Cardiac fibroblast (primary cell): ENCODE measurements at regions not wholly inside any gene's neighbourhood (a gene's known extent, or its start where the extent isn't known, plus 50 kb on each side); places are given as distances from the start of the nearest gene placed in this dataset.

Source experiments
- DNase-seq, 2 donors: peaks; one replicate each; pipeline versions ENCODE4 v3.0.0 to v3.0.0-alpha.2; 2010; ENCODE audit warnings: low read depth in 2 of 2
- H3K4me3 ChIP-seq, 2 donors: replicated peaks in 1 of 2; 1 replicate in 1 of 2; 2 replicates in 1 of 2; pipeline ENCODE4 v1.5.1; 2011; ENCODE audit warnings: low read depth in 2 of 2, low read length in 2 of 2, mild to moderate bottlenecking in 2 of 2, moderate library complexity in 1 of 2
- TF ChIP-seq, protein P1 (sequence below): IDR thresholded peaks from one replicate; pipeline ENCODE4 v1.5.1; 2011; ENCODE audit warnings: low read depth, mild to moderate bottlenecking, low read length, inconsistent platforms

- TF ChIP-seq, protein P1, sequence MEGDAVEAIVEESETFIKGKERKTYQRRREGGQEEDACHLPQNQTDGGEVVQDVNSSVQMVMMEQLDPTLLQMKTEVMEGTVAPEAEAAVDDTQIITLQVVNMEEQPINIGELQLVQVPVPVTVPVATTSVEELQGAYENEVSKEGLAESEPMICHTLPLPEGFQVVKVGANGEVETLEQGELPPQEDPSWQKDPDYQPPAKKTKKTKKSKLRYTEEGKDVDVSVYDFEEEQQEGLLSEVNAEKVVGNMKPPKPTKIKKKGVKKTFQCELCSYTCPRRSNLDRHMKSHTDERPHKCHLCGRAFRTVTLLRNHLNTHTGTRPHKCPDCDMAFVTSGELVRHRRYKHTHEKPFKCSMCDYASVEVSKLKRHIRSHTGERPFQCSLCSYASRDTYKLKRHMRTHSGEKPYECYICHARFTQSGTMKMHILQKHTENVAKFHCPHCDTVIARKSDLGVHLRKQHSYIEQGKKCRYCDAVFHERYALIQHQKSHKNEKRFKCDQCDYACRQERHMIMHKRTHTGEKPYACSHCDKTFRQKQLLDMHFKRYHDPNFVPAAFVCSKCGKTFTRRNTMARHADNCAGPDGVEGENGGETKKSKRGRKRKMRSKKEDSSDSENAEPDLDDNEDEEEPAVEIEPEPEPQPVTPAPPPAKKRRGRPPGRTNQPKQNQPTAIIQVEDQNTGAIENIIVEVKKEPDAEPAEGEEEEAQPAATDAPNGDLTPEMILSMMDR, result no peak
- DNase-seq, result peak; percentile 69 to 87
- H3K4me3 ChIP-seq, result no peak overlapping the region
These were observed 346.6 kb upstream of the KLF6 start for GRCh38 chr10:4131407-4132215.

DNA sequence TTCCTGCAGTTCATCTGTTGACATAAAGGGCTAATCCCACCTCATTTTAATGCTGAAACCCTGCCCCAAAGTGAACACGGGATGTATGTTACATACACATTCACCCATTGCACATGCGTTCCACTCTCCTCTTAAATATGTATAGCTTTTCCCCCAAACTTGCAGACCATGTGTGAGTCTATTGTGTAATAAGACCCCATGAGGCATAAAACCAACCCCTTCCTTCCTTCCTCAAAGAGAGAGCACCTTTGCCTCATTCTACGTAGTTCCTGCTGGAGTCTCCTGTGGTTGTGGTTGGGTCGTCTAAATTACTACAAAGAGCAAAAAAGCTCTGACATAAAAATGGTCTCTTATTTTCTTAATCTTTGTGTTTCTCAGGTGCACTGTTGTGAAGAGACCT is 345.7 kb upstream of the KLF6 start:
- DNase-seq, result no peak
- no peak overlapping the region for H3K4me3 ChIP-seq
- TF ChIP-seq, protein P1, result no peak

GRCh38 chr10:4129866-4130477 is 345.0 kb upstream of the KLF6 start:
- no peak overlapping the region for H3K4me3 ChIP-seq
- no peak for DNase-seq
- TF ChIP-seq, protein P1, result no peak

- H3K4me3 ChIP-seq, result no peak overlapping the region
- DNase-seq, result no peak
- TF ChIP-seq, protein P1, result no peak
These were observed 342.7 kb upstream of the KLF6 start for GRCh38 chr10:4127518-4128315.

GRCh38 chr10:4125776-4126175 is 340.8 kb upstream of the KLF6 start:
- H3K4me3 ChIP-seq, result no peak overlapping the region
- DNase-seq, result no peak
- TF ChIP-seq, protein P1, result no peak

GRCh38 chr10:4121502-4122380 is 336.7 kb upstream of the KLF6 start:
- TF ChIP-seq, protein P1, result no peak
- no peak for DNase-seq
- H3K4me3 ChIP-seq, result no peak overlapping the region
